ENCODE measurements at regions not wholly inside any gene's neighbourhood (a gene's known extent, or its start where the extent isn't known, plus 50 kb on each side); places are given as distances from the start of the nearest gene placed in this dataset.

DNA sequence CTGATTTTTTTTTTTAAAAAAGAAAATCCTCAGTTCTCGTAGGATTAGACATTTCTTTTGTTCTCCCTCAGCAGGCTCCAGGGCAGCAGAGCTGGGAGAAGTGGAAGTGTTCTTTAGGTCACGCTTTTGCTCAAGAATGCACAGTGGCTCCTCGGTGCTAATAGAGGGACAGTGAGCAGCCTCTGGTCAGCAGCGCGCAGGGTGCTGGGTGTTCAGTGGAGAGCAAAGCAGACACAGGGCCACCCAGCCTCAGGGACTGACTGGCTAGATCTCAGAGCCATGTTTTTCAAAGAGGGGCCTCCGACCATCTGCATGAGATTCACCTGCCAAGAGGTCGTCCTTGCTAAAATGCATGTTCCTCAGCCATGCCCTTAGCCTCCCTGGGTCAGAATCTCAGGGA lies 218.8 kb downstream of the HAUS1 start (continued):
- TF ChIP-seq, protein P1, sequence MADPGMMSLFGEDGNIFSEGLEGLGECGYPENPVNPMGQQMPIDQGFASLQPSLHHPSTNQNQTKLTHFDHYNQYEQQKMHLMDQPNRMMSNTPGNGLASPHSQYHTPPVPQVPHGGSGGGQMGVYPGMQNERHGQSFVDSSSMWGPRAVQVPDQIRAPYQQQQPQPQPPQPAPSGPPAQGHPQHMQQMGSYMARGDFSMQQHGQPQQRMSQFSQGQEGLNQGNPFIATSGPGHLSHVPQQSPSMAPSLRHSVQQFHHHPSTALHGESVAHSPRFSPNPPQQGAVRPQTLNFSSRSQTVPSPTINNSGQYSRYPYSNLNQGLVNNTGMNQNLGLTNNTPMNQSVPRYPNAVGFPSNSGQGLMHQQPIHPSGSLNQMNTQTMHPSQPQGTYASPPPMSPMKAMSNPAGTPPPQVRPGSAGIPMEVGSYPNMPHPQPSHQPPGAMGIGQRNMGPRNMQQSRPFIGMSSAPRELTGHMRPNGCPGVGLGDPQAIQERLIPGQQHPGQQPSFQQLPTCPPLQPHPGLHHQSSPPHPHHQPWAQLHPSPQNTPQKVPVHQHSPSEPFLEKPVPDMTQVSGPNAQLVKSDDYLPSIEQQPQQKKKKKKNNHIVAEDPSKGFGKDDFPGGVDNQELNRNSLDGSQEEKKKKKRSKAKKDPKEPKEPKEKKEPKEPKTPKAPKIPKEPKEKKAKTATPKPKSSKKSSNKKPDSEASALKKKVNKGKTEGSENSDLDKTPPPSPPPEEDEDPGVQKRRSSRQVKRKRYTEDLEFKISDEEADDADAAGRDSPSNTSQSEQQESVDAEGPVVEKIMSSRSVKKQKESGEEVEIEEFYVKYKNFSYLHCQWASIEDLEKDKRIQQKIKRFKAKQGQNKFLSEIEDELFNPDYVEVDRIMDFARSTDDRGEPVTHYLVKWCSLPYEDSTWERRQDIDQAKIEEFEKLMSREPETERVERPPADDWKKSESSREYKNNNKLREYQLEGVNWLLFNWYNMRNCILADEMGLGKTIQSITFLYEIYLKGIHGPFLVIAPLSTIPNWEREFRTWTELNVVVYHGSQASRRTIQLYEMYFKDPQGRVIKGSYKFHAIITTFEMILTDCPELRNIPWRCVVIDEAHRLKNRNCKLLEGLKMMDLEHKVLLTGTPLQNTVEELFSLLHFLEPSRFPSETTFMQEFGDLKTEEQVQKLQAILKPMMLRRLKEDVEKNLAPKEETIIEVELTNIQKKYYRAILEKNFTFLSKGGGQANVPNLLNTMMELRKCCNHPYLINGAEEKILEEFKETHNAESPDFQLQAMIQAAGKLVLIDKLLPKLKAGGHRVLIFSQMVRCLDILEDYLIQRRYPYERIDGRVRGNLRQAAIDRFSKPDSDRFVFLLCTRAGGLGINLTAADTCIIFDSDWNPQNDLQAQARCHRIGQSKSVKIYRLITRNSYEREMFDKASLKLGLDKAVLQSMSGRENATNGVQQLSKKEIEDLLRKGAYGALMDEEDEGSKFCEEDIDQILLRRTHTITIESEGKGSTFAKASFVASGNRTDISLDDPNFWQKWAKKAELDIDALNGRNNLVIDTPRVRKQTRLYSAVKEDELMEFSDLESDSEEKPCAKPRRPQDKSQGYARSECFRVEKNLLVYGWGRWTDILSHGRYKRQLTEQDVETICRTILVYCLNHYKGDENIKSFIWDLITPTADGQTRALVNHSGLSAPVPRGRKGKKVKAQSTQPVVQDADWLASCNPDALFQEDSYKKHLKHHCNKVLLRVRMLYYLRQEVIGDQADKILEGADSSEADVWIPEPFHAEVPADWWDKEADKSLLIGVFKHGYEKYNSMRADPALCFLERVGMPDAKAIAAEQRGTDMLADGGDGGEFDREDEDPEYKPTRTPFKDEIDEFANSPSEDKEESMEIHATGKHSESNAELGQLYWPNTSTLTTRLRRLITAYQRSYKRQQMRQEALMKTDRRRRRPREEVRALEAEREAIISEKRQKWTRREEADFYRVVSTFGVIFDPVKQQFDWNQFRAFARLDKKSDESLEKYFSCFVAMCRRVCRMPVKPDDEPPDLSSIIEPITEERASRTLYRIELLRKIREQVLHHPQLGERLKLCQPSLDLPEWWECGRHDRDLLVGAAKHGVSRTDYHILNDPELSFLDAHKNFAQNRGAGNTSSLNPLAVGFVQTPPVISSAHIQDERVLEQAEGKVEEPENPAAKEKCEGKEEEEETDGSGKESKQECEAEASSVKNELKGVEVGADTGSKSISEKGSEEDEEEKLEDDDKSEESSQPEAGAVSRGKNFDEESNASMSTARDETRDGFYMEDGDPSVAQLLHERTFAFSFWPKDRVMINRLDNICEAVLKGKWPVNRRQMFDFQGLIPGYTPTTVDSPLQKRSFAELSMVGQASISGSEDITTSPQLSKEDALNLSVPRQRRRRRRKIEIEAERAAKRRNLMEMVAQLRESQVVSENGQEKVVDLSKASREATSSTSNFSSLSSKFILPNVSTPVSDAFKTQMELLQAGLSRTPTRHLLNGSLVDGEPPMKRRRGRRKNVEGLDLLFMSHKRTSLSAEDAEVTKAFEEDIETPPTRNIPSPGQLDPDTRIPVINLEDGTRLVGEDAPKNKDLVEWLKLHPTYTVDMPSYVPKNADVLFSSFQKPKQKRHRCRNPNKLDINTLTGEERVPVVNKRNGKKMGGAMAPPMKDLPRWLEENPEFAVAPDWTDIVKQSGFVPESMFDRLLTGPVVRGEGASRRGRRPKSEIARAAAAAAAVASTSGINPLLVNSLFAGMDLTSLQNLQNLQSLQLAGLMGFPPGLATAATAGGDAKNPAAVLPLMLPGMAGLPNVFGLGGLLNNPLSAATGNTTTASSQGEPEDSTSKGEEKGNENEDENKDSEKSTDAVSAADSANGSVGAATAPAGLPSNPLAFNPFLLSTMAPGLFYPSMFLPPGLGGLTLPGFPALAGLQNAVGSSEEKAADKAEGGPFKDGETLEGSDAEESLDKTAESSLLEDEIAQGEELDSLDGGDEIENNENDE (IDR thresholded peaks at IDR 0.05; ENCODE audit: insufficient replicate concordance, low read length), result no peak
- TF ChIP-seq PHF8 (conservative IDR thresholded peaks at IDR 0.05; ENCODE audit: low read depth, low read length) (no peak), RFX5 (IDR thresholded peaks at IDR 0.05; ENCODE audit: borderline replicate concordance, low read depth, low read length) (no peak), SUZ12 (IDR thresholded peaks at IDR 0.05; ENCODE audit: low read length) (no peak), HDAC6 (IDR thresholded peaks at IDR 0.05; ENCODE audit: low read depth, low read length) (no peak), BACH1 (IDR thresholded peaks at IDR 0.05; ENCODE audit: low read length) (no peak), CBX5 (IDR thresholded peaks at IDR 0.05; ENCODE audit: low read depth, low read length) (no peak)

All from H1 (cell line).